ENCODE measurements at regions not wholly inside any gene's neighbourhood (a gene's known extent, or its start where the extent isn't known, plus 50 kb on each side); places are given as distances from the start of the nearest gene placed in this dataset.

GRCh38 chr22:47631571-47632102 is 869.2 kb downstream of the TBC1D22A start:
- TF ChIP-seq, protein P1, sequence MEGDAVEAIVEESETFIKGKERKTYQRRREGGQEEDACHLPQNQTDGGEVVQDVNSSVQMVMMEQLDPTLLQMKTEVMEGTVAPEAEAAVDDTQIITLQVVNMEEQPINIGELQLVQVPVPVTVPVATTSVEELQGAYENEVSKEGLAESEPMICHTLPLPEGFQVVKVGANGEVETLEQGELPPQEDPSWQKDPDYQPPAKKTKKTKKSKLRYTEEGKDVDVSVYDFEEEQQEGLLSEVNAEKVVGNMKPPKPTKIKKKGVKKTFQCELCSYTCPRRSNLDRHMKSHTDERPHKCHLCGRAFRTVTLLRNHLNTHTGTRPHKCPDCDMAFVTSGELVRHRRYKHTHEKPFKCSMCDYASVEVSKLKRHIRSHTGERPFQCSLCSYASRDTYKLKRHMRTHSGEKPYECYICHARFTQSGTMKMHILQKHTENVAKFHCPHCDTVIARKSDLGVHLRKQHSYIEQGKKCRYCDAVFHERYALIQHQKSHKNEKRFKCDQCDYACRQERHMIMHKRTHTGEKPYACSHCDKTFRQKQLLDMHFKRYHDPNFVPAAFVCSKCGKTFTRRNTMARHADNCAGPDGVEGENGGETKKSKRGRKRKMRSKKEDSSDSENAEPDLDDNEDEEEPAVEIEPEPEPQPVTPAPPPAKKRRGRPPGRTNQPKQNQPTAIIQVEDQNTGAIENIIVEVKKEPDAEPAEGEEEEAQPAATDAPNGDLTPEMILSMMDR (IDR thresholded peaks at IDR 0.05) = no peak
- TF ChIP-seq ZFX (IDR thresholded peaks at IDR 0.05; ENCODE audit: borderline replicate concordance) = no peak
